Glomerular visceral epithelial cell (primary cell): ENCODE measurements at regions not wholly inside any gene's neighbourhood (a gene's known extent, or its start where the extent isn't known, plus 50 kb on each side); places are given as distances from the start of the nearest gene placed in this dataset.
"Not testable (repeated sequence)": the region's sequence is repeated elsewhere in the genome, so short reads cannot be mapped to it uniquely, and the experiment has no call there.

Experiments used
- DNase-seq: peaks from one replicate; pipeline ENCODE4 v3.0.0-alpha.2; 2016; ENCODE audit errors: extremely low spot score

GRCh38 chr12:114192549-114192948 is 213.4 kb downstream of the TBX5 start:
- no peak for DNase-seq

- no peak for DNase-seq
Measured at GRCh38 chr12:114192013-114192412, 213.9 kb downstream of the TBX5 start.

GRCh38 chr12:114191581-114191980 is 214.4 kb downstream of the TBX5 start:
- DNase-seq = no peak

- DNase-seq = no peak
Measured at GRCh38 chr12:114190971-114191370, 215.0 kb downstream of the TBX5 start.

GRCh38 chr12:114189266-114189665 is 216.7 kb downstream of the TBX5 start:
- no peak for DNase-seq

- DNase-seq = no peak
Measured at GRCh38 chr12:114186241-114187002, 219.5 kb downstream of the TBX5 start.

GRCh38 chr12:114185036-114185435 is 218.9 kb upstream of the RBM19 start:
- no peak for DNase-seq

GRCh38 chr12:114174326-114174725 is 208.2 kb upstream of the RBM19 start:
- DNase-seq = no peak

GRCh38 chr12:114172135-114172534 is 206.0 kb upstream of the RBM19 start:
- no peak for DNase-seq

GRCh38 chr12:114168061-114168460 is 201.9 kb upstream of the RBM19 start:
- no peak for DNase-seq

GRCh38 chr12:114167431-114167830 is 201.3 kb upstream of the RBM19 start:
- no peak for DNase-seq

- no peak for DNase-seq
Measured at GRCh38 chr12:114166362-114166761, 200.2 kb upstream of the RBM19 start.

- no peak for DNase-seq
Measured at GRCh38 chr12:114165921-114166320, 199.8 kb upstream of the RBM19 start.

GRCh38 chr12:114164351-114164750 is 198.2 kb upstream of the RBM19 start:
- DNase-seq = no peak

- DNase-seq = no peak
Measured at GRCh38 chr12:114163771-114164170, 197.6 kb upstream of the RBM19 start.

GRCh38 chr12:114160445-114160844 is 194.3 kb upstream of the RBM19 start:
- no peak for DNase-seq

GRCh38 chr12:114152890-114153289 is 186.8 kb upstream of the RBM19 start:
- no peak for DNase-seq

GRCh38 chr12:114152066-114152465 is 185.9 kb upstream of the RBM19 start:
- DNase-seq = no peak

- not testable (repeated sequence) for DNase-seq
Measured at GRCh38 chr12:114150584-114150983, 184.5 kb upstream of the RBM19 start.

- DNase-seq = no peak
Measured at GRCh38 chr12:114141921-114142564, 175.9 kb upstream of the RBM19 start.

- no peak for DNase-seq
Measured at GRCh38 chr12:114140576-114140975, 174.5 kb upstream of the RBM19 start.

GRCh38 chr12:114136631-114137030 is 170.5 kb upstream of the RBM19 start:
- DNase-seq = no peak

- no peak for DNase-seq
Measured at GRCh38 chr12:114134922-114135321, 168.8 kb upstream of the RBM19 start.
